B cell (primary cell): ENCODE measurements at regions not wholly inside any gene's neighbourhood (a gene's known extent, or its start where the extent isn't known, plus 50 kb on each side); places are given as distances from the start of the nearest gene placed in this dataset.

Experiments used
- EZH2 ChIP-seq: IDR thresholded peaks from 2 replicates; pipeline ENCODE4 v1.6.1; 2012; ENCODE audit warnings: borderline replicate concordance, low read depth, mild to moderate bottlenecking, moderate library complexity, low read length; ENCODE audit not compliant: insufficient read depth, poor library complexity, severe bottlenecking
- TF ChIP-seq, protein P1 (sequence below): fragments of 200-600 bp; IDR thresholded peaks from one replicate; pipeline ENCODE4 v1.8.0; 2022; ENCODE audit warnings: antibody characterized with exemption, mild to moderate bottlenecking

DNA sequence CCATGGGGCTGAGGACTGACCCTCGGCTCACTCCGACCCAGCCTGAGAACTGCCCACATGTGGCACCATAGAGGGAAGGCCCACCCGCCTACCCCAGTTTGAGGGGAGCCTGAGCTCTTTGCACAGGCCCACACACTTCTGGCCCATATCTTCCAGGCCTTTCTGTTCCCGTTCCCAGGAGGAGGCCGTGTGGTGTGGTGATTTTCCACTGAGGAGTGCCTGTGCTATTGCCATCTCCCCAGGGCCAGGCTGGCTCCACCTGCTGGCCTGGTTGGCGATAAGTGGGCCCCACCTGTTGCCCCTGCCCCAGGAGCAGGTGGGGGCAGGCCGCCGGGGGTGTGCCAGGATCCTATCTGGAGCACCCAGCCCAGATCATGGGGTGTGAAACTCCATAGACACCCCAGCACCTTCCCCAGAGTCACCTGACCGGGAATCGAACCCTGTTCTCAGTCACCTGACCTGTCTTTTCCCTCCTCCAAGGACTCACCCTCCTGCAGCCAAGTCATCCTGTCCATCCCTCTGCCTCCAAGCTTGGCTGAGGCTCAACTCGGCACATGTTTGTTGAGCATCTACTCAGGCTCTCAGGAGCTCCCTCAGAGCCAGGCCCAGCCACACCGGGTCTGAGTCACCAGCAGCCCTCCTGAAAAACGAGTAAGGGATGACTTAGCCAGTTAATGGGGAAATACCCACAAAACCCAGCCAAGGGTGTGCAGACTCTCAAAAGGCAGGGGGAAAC lies 120.1 kb downstream of the CYP26B1 start:
- no peak for TF ChIP-seq EZH2
- TF ChIP-seq, protein P1, sequence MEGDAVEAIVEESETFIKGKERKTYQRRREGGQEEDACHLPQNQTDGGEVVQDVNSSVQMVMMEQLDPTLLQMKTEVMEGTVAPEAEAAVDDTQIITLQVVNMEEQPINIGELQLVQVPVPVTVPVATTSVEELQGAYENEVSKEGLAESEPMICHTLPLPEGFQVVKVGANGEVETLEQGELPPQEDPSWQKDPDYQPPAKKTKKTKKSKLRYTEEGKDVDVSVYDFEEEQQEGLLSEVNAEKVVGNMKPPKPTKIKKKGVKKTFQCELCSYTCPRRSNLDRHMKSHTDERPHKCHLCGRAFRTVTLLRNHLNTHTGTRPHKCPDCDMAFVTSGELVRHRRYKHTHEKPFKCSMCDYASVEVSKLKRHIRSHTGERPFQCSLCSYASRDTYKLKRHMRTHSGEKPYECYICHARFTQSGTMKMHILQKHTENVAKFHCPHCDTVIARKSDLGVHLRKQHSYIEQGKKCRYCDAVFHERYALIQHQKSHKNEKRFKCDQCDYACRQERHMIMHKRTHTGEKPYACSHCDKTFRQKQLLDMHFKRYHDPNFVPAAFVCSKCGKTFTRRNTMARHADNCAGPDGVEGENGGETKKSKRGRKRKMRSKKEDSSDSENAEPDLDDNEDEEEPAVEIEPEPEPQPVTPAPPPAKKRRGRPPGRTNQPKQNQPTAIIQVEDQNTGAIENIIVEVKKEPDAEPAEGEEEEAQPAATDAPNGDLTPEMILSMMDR: no peak
